Fibroblast of lung (primary cell): ENCODE measurements at regions not wholly inside any gene's neighbourhood (a gene's known extent, or its start where the extent isn't known, plus 50 kb on each side); places are given as distances from the start of the nearest gene placed in this dataset.

Source experiments
- DNase-seq, 2 donors: peaks; one replicate each; pipeline versions ENCODE4 v3.0.0 to v3.0.0-alpha.2; 2010; ENCODE audit warnings: low read depth in 2 of 2
- H2AFZ ChIP-seq: 2 replicates; pipeline ENCODE4 v1.5.1; 2012; ENCODE audit warnings: low read length, control low read depth, inconsistent platforms
- H3K27ac ChIP-seq: 2 replicates; pipeline ENCODE4 v1.5.1; 2011; ENCODE audit warnings: low read length, control low read depth; ENCODE audit not compliant: insufficient read depth
- H3K27me3 ChIP-seq: 2 replicates; pipeline ENCODE4 v1.5.1; 2011; ENCODE audit warnings: mild to moderate bottlenecking, low read length; ENCODE audit not compliant: control insufficient read depth, insufficient read depth
- H3K36me3 ChIP-seq: 2 replicates; pipeline ENCODE4 v1.5.1; 2011; ENCODE audit warnings: low read length; ENCODE audit not compliant: control insufficient read depth, insufficient read depth
- H3K4me1 ChIP-seq: 2 replicates; pipeline ENCODE4 v1.5.1; 2011; ENCODE audit warnings: low read length; ENCODE audit not compliant: control insufficient read depth, insufficient read depth; ENCODE audit errors: extremely low read depth
- H3K4me2 ChIP-seq: 2 replicates; pipeline ENCODE4 v1.5.1; 2011; ENCODE audit warnings: low read length, control low read depth; ENCODE audit not compliant: insufficient read depth; ENCODE audit errors: extremely low read depth
- H3K4me3 ChIP-seq, 4 experiments: fragments of 200-600 bp in 1 of 4; sonication (generic) in 1 of 4; replicated peaks in 1 of 4; 2 replicates each; pipeline ENCODE4 v1.5.1; 2011 to 2016; ENCODE audit warnings: low read length in 4 of 4, low read depth in 3 of 4, mild to moderate bottlenecking in 3 of 4, control low read depth in 2 of 4, inconsistent platforms in 1 of 4, mixed read lengths in 1 of 4; ENCODE audit not compliant: insufficient read depth in 1 of 4; ENCODE audit errors: control extremely low read depth in 1 of 4
- H3K79me2 ChIP-seq: 2 replicates; pipeline ENCODE4 v1.5.1; 2012; ENCODE audit warnings: mild to moderate bottlenecking, low read length, inconsistent platforms; ENCODE audit not compliant: control insufficient read depth, insufficient read depth
- H3K9ac ChIP-seq: 2 replicates; pipeline ENCODE4 v1.5.1; 2011; ENCODE audit warnings: mild to moderate bottlenecking, low read length, control low read depth; ENCODE audit not compliant: insufficient read depth
- H3K9me3 ChIP-seq: 2 replicates; pipeline ENCODE4 v1.5.1; 2012; ENCODE audit warnings: low read depth, low read length; ENCODE audit not compliant: control insufficient read depth, insufficient read depth
- H4K20me1 ChIP-seq: 2 replicates; pipeline ENCODE4 v1.5.1; 2011; ENCODE audit warnings: low read length; ENCODE audit not compliant: control insufficient read depth, insufficient read depth; ENCODE audit errors: extremely low read depth
- CTCF ChIP-seq, 2 donors: IDR thresholded peaks in 1 of 2; conservative IDR thresholded peaks in 1 of 2; 1 replicate in 1 of 2; 2 replicates in 1 of 2; pipeline ENCODE4 v1.5.1; 2011 to 2012; ENCODE audit warnings: low read length in 2 of 2, control low read depth in 1 of 2, inconsistent platforms in 1 of 2, low read depth in 1 of 2, mild to moderate bottlenecking in 1 of 2
- EZH2 ChIP-seq: IDR thresholded peaks from 2 replicates; pipeline ENCODE4 v1.5.1; 2012; ENCODE audit warnings: low read length, control low read depth, mild to moderate bottlenecking; ENCODE audit errors: missing control alignments

GRCh38 chr18:38241216-38241615 is 675.6 kb upstream of the CELF4 start:
- Histone ChIP-seq H3K79me2 (no peaks in the 10 kb centered on the region), H3K4me2 (no peak overlapping the region), H4K20me1 (no peaks in the 10 kb centered on the region), H3K27me3 (no peaks in the 10 kb centered on the region), H3K36me3 (no peaks in the 10 kb centered on the region), H3K27ac (no peak overlapping the region), H3K9me3 (no peaks in the 10 kb centered on the region), H3K9ac (no peak overlapping the region), H2AFZ (no peak overlapping the region), H3K4me3 (no peak overlapping the region), H3K4me1 (no peaks in the 10 kb centered on the region)
- TF ChIP-seq EZH2, result no peak
- no peak for TF ChIP-seq CTCF (conservative IDR thresholded peaks at IDR 0.05 in 1 of 2, IDR thresholded peaks at IDR 0.05 in 1 of 2; ENCODE audit: low read depth in 1 of 2, low read length in 2 of 2)
- DNase-seq, result peak; percentile 11 to 13

- no peak for DNase-seq
- Histone ChIP-seq H3K9me3 (no peaks in the 10 kb centered on the region), H3K4me3 (no peak overlapping the region), H3K9ac (no peak overlapping the region), H3K4me2 (no peak overlapping the region), H3K27me3 (no peaks in the 10 kb centered on the region), H3K79me2 (no peaks in the 10 kb centered on the region), H2AFZ (no peak overlapping the region), H3K4me1 (no peaks in the 10 kb centered on the region), H3K27ac (no peak overlapping the region), H4K20me1 (no peaks in the 10 kb centered on the region), H3K36me3 (no peaks in the 10 kb centered on the region)
- TF ChIP-seq EZH2 (no peak), CTCF (conservative IDR thresholded peaks at IDR 0.05 in 1 of 2, IDR thresholded peaks at IDR 0.05 in 1 of 2; ENCODE audit: low read depth in 1 of 2, low read length in 2 of 2) (no peak)
Measured at GRCh38 chr18:38239606-38240005, 674.0 kb upstream of the CELF4 start.

GRCh38 chr18:38237796-38238195 is 672.2 kb upstream of the CELF4 start:
- Histone ChIP-seq H3K36me3 (no peaks in the 10 kb centered on the region), H3K79me2 (no peaks in the 10 kb centered on the region), H3K9ac (no peak overlapping the region), H3K4me1 (no peaks in the 10 kb centered on the region), H3K27me3 (no peaks in the 10 kb centered on the region), H3K9me3 (no peaks in the 10 kb centered on the region), H2AFZ (no peak overlapping the region), H3K27ac (no peak overlapping the region), H3K4me3 (no peak overlapping the region), H4K20me1 (no peaks in the 10 kb centered on the region), H3K4me2 (no peak overlapping the region)
- no peak for TF ChIP-seq EZH2
- TF ChIP-seq CTCF (conservative IDR thresholded peaks at IDR 0.05 in 1 of 2, IDR thresholded peaks at IDR 0.05 in 1 of 2; ENCODE audit: low read depth in 1 of 2, low read length in 2 of 2), result no peak
- no peak for DNase-seq
